ENCODE measurements at regions not wholly inside any gene's neighbourhood (a gene's known extent, or its start where the extent isn't known, plus 50 kb on each side); places are given as distances from the start of the nearest gene placed in this dataset.

- ATAC-seq, result no peak
- CTCF ChIA-PET, result no interaction called here
Measured at GRCh38 chr10:53183733-53184132, 411.1 kb upstream of the MBL2 start.

GRCh38 chr10:53177468-53177867 lies 404.9 kb upstream of the MBL2 start:
- ChIA-PET POLR2A (no interaction called here), CTCF (no interaction called here)
- Histone ChIP-seq H3K4me3 (no peak overlapping the region), H3K9me3 (no peaks in the 10 kb centered on the region), H3K4me1 (no peaks in the 10 kb centered on the region), H3K27ac (no peak overlapping the region), H3K4me2 (no peak overlapping the region)
- no peak for TF ChIP-seq FOSL2 (IDR thresholded peaks at IDR 0.05)
- TF ChIP-seq FOSL2 (CRISPR knock-in tag; IDR thresholded peaks at IDR 0.05), result no peak
- TF ChIP-seq, protein P1, sequence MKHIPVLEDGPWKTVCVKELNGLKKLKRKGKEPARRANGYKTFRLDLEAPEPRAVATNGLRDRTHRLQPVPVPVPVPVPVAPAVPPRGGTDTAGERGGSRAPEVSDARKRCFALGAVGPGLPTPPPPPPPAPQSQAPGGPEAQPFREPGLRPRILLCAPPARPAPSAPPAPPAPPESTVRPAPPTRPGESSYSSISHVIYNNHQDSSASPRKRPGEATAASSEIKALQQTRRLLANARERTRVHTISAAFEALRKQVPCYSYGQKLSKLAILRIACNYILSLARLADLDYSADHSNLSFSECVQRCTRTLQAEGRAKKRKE (CRISPR knock-in tag; IDR thresholded peaks at IDR 0.05; ENCODE audit: low read depth), result no peak
- no peak for TF ChIP-seq HEYL (CRISPR knock-in tag; IDR thresholded peaks at IDR 0.05)
- TF ChIP-seq CBX8 (IDR thresholded peaks at IDR 0.05), result no peak
- no peak for TF ChIP-seq CTCF (IDR thresholded peaks at IDR 0.05)
- TF ChIP-seq RNF2 (IDR thresholded peaks at IDR 0.05; ENCODE audit: borderline replicate concordance, low read depth), result no peak
- TF ChIP-seq ZC3H11A (IDR thresholded peaks at IDR 0.05), result no peak
- TF ChIP-seq RCOR1 (IDR thresholded peaks at IDR 0.05; ENCODE audit: low read depth, low read length), result no peak
- TF ChIP-seq JUNB (IDR thresholded peaks at IDR 0.05), result no peak
- no peak for TF ChIP-seq KDM5A (IDR thresholded peaks at IDR 0.05)
- TF ChIP-seq MYC (IDR thresholded peaks at IDR 0.05; ENCODE audit: borderline replicate concordance, low read length), result no peak
- TF ChIP-seq USF2 (IDR thresholded peaks at IDR 0.05), result no peak
- no peak for TF ChIP-seq KDM1A (IDR thresholded peaks at IDR 0.05; ENCODE audit: low read depth)
- TF ChIP-seq BHLHE40 (IDR thresholded peaks at IDR 0.05; ENCODE audit: low read depth, low read length), result no peak
- TF ChIP-seq, protein P2, sequence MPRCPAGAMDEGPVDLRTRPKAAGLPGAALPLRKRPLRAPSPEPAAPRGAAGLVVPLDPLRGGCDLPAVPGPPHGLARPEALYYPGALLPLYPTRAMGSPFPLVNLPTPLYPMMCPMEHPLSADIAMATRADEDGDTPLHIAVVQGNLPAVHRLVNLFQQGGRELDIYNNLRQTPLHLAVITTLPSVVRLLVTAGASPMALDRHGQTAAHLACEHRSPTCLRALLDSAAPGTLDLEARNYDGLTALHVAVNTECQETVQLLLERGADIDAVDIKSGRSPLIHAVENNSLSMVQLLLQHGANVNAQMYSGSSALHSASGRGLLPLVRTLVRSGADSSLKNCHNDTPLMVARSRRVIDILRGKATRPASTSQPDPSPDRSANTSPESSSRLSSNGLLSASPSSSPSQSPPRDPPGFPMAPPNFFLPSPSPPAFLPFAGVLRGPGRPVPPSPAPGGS (IDR thresholded peaks at IDR 0.05), result no peak
- TF ChIP-seq POLR2AphosphoS2 (conservative IDR thresholded peaks at IDR 0.05; ENCODE audit: low read length), result no peak
- TF ChIP-seq MAFK (IDR thresholded peaks at IDR 0.05; ENCODE audit: partially characterized antibody), result no peak
- TF ChIP-seq RAD21 (conservative IDR thresholded peaks at IDR 0.05 in 1 of 2, IDR thresholded peaks at IDR 0.05 in 1 of 2), result no peak
- FAIRE-seq (no peak), DNase-seq (ENCODE audit: low read depth in 1 of 2, low spot score in 1 of 2) (no peak), ATAC-seq (no peak)

More at GRCh38 chr10:53183733-53184132, 411.1 kb upstream of the MBL2 start:
- Histone ChIP-seq H3K4me1 (no peaks in the 10 kb centered on the region), H3K27ac (no peak overlapping the region), H3K9me3 (no peaks in the 10 kb centered on the region), H3K4me3 (no peak overlapping the region), H3K4me2 (no peak overlapping the region)
- TF ChIP-seq ESRRA (IDR thresholded peaks at IDR 0.05; ENCODE audit: borderline replicate concordance, low read length), result no peak
- TF ChIP-seq ZC3H11A (IDR thresholded peaks at IDR 0.05), result no peak
- TF ChIP-seq FOSB (CRISPR knock-in tag; IDR thresholded peaks at IDR 0.05), result no peak
- no peak for TF ChIP-seq KDM1A (IDR thresholded peaks at IDR 0.05; ENCODE audit: low read depth)
- TF ChIP-seq POLR2A (IDR thresholded peaks at IDR 0.05; ENCODE audit: low read length), result no peak
- no peak for TF ChIP-seq ZSCAN20 (CRISPR knock-in tag; IDR thresholded peaks at IDR 0.05)
- no peak for TF ChIP-seq CHD4 (IDR thresholded peaks at IDR 0.05; ENCODE audit: borderline replicate concordance)
- no peak for TF ChIP-seq ZNF302 (CRISPR knock-in tag; IDR thresholded peaks at IDR 0.05)
- TF ChIP-seq, protein P3, sequence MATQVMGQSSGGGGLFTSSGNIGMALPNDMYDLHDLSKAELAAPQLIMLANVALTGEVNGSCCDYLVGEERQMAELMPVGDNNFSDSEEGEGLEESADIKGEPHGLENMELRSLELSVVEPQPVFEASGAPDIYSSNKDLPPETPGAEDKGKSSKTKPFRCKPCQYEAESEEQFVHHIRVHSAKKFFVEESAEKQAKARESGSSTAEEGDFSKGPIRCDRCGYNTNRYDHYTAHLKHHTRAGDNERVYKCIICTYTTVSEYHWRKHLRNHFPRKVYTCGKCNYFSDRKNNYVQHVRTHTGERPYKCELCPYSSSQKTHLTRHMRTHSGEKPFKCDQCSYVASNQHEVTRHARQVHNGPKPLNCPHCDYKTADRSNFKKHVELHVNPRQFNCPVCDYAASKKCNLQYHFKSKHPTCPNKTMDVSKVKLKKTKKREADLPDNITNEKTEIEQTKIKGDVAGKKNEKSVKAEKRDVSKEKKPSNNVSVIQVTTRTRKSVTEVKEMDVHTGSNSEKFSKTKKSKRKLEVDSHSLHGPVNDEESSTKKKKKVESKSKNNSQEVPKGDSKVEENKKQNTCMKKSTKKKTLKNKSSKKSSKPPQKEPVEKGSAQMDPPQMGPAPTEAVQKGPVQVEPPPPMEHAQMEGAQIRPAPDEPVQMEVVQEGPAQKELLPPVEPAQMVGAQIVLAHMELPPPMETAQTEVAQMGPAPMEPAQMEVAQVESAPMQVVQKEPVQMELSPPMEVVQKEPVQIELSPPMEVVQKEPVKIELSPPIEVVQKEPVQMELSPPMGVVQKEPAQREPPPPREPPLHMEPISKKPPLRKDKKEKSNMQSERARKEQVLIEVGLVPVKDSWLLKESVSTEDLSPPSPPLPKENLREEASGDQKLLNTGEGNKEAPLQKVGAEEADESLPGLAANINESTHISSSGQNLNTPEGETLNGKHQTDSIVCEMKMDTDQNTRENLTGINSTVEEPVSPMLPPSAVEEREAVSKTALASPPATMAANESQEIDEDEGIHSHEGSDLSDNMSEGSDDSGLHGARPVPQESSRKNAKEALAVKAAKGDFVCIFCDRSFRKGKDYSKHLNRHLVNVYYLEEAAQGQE (IDR thresholded peaks at IDR 0.05), result no peak
- 40% methylated on average over 2 of the region's 2 CpGs for WGBS (ENCODE audit: missing lambda C conversion rate)
- POLR2A ChIA-PET, result no interaction called here
- no peak for FAIRE-seq
- no peak for DNase-seq (ENCODE audit: low read depth in 1 of 2, low spot score in 1 of 2)

All from A549 (cell line).